Nephron (organoid): ENCODE measurements at regions not wholly inside any gene's neighbourhood (a gene's known extent, or its start where the extent isn't known, plus 50 kb on each side); places are given as distances from the start of the nearest gene placed in this dataset.

Source experiments
- H3K27ac Mint-ChIP-seq, 3 experiments: 2 replicates each; pipeline ENCODE4 v1.8.0; 2020; ENCODE audit warnings: mixed read lengths in 3 of 3, mild to moderate bottlenecking in 2 of 3, moderate library complexity in 1 of 3
- H3K27me3 Mint-ChIP-seq: 2 replicates; pipeline ENCODE4 v1.8.0; 2021; ENCODE audit warnings: low read depth, mild to moderate bottlenecking, moderate library complexity, mixed read lengths
- H3K36me3 Mint-ChIP-seq: 2 replicates; pipeline ENCODE4 v1.8.0; 2020; ENCODE audit warnings: low read depth, mixed read lengths
- H3K4me1 Mint-ChIP-seq: 2 replicates; pipeline ENCODE4 v1.8.0; 2020; ENCODE audit warnings: mixed read lengths
- H3K4me3 Mint-ChIP-seq, 3 experiments: 2 replicates each; pipeline ENCODE4 v1.8.0; 2020; ENCODE audit warnings: mild to moderate bottlenecking in 3 of 3, mixed read lengths in 3 of 3, moderate library complexity in 2 of 3
- H3K9me3 Mint-ChIP-seq: 2 replicates; pipeline ENCODE4 v1.8.0; 2020; ENCODE audit warnings: mixed read lengths
- CTCF ChIP-seq, 3 experiments: fragments of 200-600 bp; sonication (generic); IDR thresholded peaks; one replicate each; pipeline ENCODE4 v1.5.0; 2021; ENCODE audit warnings: antibody characterized with exemption in 3 of 3; ENCODE audit not compliant: unreplicated experiment in 3 of 3

- peak overlapping the region in 1 of 3 experiments; percentile 31 for H3K27ac Mint-ChIP-seq
- peaks cover 4% of the 10 kb centered on the region for H3K9me3 Mint-ChIP-seq
- peak; percentile 86 to 89 (median 88) for TF ChIP-seq CTCF (IDR thresholded peaks at IDR 0.05; ENCODE audit: unreplicated experiment in 3 of 3)
- H3K4me3 Mint-ChIP-seq = peak overlapping the region in 2 of 3 experiments; percentile 3 to 10
- peaks cover 12% of the 10 kb centered on the region for H3K27me3 Mint-ChIP-seq
- H3K36me3 Mint-ChIP-seq = no peaks in the 10 kb centered on the region
- H3K4me1 Mint-ChIP-seq = peaks cover 28% of the 10 kb centered on the region
Measured at GRCh38 chr3:22960105-22960984, 242.8 kb upstream of the UBE2E2 start.

GRCh38 chr3:22962244-22962643 lies 240.9 kb upstream of the UBE2E2 start:
- Mint-ChIP-seq H3K27ac (peak overlapping the region in 1 of 3 experiments; percentile 6), H3K4me1 (peaks cover 28% of the 10 kb centered on the region), H3K36me3 (no peaks in the 10 kb centered on the region), H3K27me3 (peaks cover 7% of the 10 kb centered on the region), H3K9me3 (no peaks in the 10 kb centered on the region), H3K4me3 (no peak overlapping the region)
- no peak for TF ChIP-seq CTCF (IDR thresholded peaks at IDR 0.05; ENCODE audit: unreplicated experiment in 3 of 3)

- no peaks in the 10 kb centered on the region for H3K9me3 Mint-ChIP-seq
- peaks cover 17% of the 10 kb centered on the region for H3K4me1 Mint-ChIP-seq
- peaks cover 7% of the 10 kb centered on the region for H3K27me3 Mint-ChIP-seq
- no peak for TF ChIP-seq CTCF (IDR thresholded peaks at IDR 0.05; ENCODE audit: unreplicated experiment in 3 of 3)
- no peak overlapping the region for H3K27ac Mint-ChIP-seq
- no peak overlapping the region for H3K4me3 Mint-ChIP-seq
- H3K36me3 Mint-ChIP-seq = no peaks in the 10 kb centered on the region
Measured at GRCh38 chr3:22966349-22966748, 236.8 kb upstream of the UBE2E2 start.

GRCh38 chr3:22969276-22969675 lies 233.9 kb upstream of the UBE2E2 start:
- Mint-ChIP-seq H3K27me3 (no peaks in the 10 kb centered on the region), H3K4me3 (no peak overlapping the region), H3K9me3 (peaks cover 2% of the 10 kb centered on the region), H3K4me1 (peaks cover 26% of the 10 kb centered on the region), H3K27ac (no peak overlapping the region), H3K36me3 (no peaks in the 10 kb centered on the region)
- no peak for TF ChIP-seq CTCF (IDR thresholded peaks at IDR 0.05; ENCODE audit: unreplicated experiment in 3 of 3)

- Mint-ChIP-seq H3K4me1 (peaks cover 26% of the 10 kb centered on the region), H3K9me3 (peaks cover 14% of the 10 kb centered on the region), H3K4me3 (no peak overlapping the region), H3K36me3 (no peaks in the 10 kb centered on the region), H3K27me3 (no peaks in the 10 kb centered on the region), H3K27ac (no peak overlapping the region)
- no peak for TF ChIP-seq CTCF (IDR thresholded peaks at IDR 0.05; ENCODE audit: unreplicated experiment in 3 of 3)
Measured at GRCh38 chr3:22971497-22971896, 231.6 kb upstream of the UBE2E2 start.

GRCh38 chr3:22977042-22977441 lies 226.1 kb upstream of the UBE2E2 start:
- TF ChIP-seq CTCF (IDR thresholded peaks at IDR 0.05; ENCODE audit: unreplicated experiment in 3 of 3) = no peak
- Mint-ChIP-seq H3K27me3 (no peaks in the 10 kb centered on the region), H3K4me1 (peaks cover 50% of the 10 kb centered on the region), H3K27ac (no peak overlapping the region), H3K4me3 (no peak overlapping the region), H3K9me3 (peaks cover 14% of the 10 kb centered on the region), H3K36me3 (no peaks in the 10 kb centered on the region)
